ENCODE measurements at regions not wholly inside any gene's neighbourhood (a gene's known extent, or its start where the extent isn't known, plus 50 kb on each side); places are given as distances from the start of the nearest gene placed in this dataset.

DNA sequence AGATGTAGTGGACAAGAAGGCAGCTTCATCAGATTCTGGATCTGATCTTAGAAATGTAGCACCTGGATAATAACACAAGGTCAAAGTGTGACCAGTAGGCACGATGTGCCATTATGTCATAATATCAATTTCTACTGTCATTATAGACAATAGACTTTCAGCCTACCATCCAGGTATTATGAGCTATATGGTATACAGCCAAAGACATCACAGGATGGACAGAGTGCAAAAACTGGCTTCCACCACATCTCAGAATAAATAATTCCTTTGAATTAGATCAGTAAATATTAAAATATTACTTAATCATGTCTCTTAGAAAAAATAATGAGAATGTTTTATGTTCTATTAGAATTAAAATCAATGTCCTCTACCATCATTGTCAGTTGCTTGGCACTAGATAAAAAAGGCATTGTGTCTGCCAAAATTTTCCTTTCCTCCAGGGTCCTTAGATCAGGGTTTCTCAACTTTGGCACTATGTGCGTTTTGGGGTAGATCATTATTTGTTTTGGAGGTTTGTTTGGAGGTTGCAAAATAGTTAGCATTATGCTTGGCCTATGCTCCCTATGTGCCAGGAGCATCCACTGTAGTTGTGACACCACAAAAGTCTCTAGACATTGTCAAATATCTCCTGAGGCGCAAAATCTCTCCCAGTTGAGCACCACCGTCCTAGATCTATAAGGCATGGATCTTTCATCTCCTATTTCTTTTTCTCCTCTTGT, 86.7 kb upstream of the NRIP1 start:
- no peak for DNase-seq

DNA sequence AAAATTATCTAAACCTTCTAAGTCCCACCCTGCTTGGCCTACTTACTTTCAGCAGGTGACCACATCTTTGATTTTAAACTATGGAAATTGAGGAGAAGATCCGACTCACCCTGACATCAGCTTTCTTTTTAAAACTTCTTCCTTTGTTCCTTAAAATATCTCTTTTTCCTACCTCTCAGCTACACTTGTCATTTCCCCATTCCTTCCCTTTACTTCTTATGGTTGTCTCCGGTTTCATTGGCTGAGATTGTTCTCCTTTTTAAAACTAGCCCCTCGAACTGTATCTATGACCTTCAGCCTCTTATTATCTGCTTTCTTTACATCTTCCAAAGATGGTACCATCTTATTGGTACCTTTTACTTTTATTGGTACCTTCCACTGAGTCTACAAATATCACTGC, 87.8 kb upstream of the NRIP1 start:
- DNase-seq, result no peak

DNA sequence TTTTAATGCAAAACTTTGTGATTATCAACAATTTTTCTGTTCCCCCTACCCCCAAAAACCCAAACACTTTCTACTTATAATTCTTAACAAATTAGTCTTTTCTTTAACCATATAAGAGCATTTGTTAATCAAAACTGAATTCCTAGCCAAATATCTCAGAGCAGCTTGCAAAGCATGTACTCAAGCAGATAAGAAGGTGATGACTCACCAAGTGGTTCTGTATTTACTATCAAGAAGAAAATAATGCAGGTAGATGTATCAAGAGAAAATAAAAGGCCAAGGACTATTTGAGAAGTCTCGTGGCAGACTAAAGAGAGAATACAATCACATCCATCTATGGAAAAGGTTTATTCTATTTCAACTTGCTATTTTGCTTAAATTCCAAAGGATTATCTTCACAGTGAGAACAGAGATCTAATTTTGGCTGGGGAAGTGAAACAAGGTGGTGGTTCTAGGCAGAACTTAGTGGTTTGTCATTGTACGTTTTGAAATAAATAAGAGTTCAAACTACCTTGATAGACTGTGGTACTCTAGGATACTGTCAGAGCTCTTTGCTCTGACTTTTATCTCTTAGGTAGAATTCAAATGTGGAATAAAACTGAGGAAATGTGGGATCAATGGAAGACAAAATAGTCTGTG, 94.7 kb upstream of the NRIP1 start:
- no peak for DNase-seq

DNA sequence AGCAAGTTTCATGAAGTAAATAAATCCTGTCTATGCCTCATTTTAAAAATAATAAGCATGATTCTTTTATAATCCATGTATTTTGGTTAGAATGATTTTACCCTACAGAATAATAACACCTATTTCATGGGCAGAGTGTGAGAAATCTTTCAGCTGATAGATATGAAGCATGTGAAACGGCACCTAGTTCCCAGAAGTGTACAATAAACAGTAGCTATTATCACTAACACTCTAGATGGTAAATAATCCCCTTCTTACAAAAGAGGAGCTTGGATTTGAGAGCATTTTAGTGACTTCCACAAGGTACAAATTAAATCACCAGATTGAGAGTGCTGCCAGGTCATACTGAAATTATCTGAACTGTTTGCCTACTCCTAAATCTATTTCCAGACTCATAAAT, 95.3 kb upstream of the NRIP1 start:
- no peak for DNase-seq

DNA sequence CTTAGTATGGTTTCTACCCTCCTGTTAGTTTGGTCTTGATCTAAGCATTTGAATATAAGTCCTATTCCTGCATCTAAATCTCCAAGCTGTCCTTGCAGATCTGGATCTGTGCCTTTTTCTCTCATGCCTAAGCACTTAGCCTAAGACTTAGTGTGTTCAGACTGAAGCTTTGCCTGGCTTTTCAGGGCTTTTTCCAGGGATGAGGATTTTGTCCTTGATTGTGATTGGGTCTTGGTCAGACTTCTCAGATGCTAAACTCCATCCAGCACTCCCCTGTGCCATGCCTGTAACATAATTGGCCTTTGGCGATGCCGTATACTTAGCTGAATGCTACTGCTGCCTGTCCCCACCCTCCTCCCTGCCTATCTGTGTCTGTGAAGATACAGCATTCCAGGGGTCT, 98.1 kb upstream of the NRIP1 start:
- no peak for DNase-seq

DNA sequence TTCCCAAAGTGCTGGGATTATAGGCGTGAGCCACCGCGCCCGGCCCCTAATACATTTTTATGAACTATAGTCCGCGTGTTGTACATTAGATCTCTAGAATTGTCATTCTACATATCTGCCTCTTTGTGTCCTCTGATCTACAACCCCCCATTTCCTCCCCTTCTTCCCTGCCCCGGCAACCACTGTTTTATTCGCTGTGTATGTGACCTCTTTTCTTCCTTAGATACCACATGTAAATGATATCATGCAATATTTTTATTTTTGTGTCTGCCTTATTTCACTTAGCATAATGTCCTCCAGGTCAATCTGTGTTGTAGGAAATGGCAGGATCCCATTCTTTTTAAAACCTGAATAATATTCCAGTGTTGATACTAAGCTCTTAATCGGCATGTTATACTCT, 99.5 kb upstream of the NRIP1 start:
- DNase-seq, result no peak

DNA sequence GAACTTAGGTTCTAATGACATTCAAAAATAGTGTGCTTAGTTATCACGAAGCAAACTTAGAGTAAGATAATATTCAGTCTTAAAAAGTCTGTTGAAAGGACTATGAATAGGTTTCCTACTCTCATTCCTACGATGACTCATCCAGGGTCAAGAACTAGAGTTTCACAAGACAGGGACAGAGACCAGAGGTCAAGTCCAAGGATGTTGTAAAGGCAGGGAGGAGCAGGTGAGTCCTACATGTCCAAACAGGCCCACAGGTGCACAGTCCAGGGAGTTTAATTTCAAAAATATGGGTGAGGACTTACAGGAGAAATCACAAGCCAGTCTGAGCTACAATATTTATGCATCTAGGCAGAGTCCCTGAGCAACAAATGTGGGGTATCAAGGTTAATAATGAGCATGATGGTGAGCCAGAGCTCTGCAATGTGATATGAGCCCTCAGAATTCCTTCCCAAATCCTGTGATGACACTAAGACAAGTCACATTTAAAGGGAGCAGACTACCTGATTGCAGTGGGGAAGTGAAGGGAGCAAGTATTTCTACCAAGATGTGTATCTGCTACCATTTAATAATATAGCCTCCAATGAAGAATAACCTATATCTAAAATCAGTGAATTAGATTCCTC, 100.0 kb upstream of the NRIP1 start:
- DNase-seq, result no peak

DNA sequence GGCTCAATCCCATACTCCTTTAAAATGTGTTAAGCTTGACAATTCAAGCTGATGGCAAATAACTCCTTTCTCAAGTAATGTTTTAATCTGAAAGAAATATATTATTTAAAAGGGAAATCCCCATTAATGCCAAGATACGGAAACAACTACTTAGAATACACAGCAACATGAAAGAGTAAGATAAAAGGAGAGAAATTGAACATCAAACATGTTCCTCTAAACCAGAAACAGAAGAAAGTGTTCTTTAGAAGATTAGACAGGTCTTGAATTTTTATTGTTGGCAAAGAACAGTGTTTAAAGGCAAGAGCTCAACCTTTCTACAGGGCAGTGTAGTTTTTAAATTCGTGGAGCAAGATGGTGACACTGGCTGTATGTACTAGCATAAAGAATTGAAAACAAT, 105.8 kb upstream of the NRIP1 start:
- DNase-seq, result no peak

DNA sequence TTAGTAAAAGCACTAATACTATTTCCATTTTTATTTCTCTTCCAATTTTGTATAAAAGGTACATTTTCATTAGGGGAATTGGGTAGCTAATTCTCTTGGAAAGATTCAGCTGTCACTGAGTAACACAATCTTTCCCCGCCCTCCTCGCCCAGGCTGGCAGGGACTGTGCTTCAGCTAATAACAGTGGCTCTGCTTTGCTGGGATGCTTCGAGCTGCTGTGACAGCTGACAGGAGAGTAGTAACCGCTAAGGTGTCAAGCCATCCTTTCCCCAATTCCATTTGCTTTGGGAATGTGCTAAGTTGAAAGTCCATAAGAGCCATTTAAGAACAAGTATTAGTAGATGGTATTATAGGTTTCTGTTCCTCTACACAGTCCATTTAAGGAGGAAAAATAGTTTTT, 106.7 kb upstream of the NRIP1 start:
- DNase-seq, result no peak

DNA sequence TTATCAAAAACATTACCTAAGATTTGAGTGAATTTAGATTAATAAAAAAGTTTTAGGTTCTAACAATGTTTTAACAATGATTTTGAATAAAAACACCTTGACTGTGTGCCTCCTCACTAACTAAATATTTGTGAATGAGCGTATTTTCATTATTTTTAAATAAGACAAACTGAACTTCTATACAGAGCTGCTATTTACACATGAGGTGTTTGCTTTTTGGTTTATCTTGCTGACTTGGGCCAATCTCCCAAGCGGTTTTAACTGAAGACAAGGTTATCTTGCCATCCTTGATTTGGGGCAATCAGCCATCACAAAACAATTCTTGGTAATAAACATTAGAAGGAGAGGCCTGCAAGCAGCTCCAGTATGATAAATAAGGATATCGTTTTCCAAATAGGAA, 108.2 kb upstream of the NRIP1 start:
- no peak for DNase-seq

DNA sequence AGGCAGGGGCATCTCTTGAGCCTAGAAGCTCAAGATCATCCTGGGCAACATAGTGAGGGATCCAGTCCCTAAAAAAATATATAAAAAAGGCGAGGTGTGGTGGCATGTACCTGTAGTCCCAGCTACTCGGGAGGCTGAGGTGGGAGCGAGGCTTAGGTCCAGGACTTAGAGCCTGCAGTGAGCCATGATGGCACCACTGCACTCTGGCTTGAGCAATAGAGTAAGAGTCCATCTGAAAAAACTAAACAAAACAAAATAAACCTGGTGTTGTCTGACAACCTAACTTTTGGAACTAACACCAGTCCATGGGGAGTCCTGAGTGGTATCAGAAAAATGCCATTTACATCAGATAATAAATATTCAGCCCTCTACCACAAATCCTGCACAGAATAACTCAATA, 110.1 kb upstream of the NRIP1 start:
- DNase-seq, result no peak

DNA sequence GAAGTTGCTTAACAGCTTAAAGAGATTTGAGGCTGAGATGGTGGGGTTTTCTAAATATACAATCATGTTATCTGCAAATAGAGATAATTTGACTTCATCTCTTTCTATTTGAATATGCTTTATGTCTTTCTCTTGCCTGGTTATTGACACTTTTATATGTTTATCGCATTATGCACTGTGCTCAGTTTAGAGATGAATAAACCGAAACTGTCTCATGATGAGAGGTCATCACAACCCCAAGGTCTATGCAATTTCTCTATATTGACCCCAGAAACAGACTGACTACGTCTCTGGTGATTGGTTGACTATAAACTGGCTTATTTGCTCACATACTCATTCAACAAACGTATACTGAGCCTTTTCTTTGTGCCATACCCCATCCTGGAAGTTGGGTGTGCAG, 117.9 kb upstream of the NRIP1 start:
- no peak for DNase-seq

DNA sequence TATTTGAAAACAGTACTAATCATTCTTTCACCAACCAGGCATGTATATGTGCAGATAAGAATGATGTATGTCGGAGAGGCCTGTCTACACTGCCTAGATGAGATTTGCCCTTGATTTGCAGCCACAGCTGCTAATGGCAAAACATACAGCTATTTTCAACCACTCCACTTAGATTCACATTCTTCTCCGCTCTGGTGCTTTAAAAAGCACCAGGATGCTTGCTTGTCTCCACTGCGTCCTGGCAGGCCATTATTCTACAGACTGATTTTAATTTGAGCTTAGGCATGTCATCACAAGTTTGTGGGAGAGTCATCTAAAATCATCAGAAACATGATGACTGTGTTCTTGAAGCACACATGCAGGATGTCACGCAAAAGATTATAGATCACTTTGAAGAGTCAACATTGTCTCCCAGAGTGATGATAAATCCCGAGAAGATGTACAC, 119.0 kb upstream of the NRIP1 start:
- no peak for DNase-seq

DNA sequence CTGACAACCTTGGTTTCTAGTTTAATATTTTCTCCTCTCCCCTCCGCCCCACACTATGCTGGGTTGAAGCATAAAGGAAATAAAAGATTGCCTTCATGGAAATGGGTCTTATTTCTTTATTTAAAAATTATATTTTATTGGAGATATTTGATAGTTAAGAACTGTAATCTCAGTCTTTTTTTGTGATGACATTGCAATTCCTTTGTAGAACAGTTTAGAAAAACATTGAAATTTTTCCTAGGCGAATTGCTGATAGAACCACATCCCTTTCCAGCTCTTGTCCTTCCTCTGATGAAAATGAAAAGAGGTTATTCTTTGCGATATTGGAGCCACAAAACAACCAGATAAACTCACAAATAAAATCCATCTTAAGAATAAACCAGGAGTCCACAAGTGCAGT, 125.6 kb upstream of the NRIP1 start:
- DNase-seq, result no peak

DNA sequence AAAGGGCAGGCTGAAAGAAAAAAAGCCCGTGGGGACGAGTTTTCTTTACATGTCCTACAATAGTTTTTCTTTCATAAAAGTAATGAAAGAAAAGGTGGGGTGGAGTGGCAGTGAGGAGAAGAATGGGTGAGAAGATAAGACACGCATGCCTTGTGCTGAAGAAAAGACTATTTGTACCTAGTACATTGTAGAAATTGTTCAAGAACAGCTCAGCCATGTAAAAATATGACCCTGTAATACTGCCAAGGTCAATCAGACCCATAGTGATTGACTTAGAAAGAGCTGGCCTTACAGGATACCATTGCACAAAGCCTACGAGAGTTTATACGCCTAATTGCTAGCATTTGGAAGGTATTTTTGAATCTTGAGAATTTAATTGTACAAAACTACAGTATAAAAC, 126.0 kb upstream of the NRIP1 start:
- DNase-seq, result no peak

DNA sequence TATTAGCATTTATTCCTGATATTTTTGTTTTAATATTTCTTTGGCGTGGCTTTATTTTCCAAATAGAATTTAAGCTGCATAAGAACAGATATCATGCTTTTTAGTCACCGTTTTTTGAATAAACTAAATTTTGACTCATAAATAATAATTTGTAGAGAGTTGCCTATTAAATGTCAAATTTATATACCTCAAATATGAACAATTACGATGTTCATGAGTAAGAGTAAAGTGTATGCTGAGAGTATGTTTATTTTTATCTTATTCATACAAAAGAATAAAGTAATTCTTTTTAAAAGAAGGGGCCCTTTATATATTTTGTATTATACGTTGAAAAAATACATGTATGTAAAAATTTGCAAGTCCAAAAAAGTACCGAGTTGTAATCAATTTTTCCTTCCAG, 126.5 kb upstream of the NRIP1 start:
- DNase-seq, result no peak

DNA sequence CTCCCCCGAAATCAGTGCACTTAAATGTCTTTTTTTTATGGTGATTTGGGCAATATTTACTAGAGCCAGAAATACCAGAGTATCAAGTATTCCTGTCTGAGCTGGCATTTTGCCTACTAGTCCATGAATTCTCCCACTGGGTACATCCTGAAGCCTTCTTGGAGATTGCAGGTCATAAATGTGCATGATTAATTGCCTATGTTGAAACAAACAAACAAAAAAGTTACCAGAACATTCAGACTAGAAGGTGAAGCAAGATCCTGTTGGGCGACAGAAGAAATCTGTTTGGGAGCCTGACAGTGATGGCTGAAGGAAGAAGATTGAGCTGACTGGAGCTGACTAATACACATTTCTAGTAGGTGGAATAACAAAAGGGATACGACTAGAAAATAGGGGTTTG, 127.4 kb upstream of the NRIP1 start:
- peak; percentile 8 for DNase-seq

DNA sequence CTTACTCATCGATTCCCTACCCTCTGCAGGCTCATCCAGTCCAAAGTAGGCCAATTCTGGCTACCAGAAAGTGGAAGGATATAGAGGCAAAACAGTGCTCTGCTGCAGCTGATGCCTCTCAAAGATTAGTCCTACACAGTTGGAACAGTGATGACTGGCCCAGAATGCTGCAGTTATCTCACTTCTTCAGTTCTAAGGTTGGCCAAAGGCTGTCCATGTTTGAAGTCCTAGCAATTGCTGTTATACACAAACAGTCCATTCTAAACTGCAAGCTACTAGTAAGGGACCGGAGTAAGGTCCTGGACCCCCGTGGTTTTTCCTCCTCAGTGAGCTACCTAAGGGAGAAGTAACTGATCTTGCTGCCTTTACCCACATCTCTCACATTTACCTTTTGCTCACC, 129.1 kb upstream of the NRIP1 start:
- DNase-seq, result no peak

DNA sequence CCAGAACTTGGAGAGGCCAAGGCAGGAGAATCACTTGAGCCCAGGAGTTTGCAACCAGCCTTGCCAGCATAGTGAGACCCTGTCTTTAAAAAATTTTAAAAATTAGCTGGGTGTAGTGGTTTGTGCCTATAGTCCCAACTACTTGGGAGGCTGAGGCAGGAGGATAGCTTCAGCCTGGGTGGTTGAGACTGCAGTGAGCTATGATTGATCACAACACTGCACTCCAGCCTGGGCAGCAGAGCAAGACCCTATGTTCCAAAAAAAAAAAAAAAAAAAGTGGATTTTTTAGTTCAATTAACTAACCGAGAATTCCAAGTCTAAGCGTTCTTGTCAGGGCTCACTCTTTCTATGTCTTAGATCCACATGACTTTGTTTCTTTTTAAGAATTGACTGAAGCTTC, 130.3 kb upstream of the NRIP1 start:
- DNase-seq, result no peak

DNA sequence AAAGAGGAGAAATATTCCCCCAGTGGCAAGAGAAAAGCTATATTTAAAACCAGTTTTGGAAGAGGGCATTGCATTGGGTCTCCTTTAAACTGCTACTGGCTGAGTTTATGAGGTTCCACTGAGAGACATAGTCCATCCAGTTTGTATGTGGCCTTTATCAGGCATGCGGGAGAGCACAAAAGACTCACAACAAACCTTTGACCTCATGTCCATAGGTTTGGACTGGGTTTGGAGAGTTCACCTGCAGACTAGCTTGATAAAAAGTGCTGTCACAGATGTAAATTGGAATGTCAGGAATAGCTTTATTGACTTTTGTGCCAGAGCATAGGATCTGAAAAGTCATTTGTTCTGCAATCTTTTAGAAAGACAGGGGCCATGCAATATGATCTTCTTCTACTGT, 131.0 kb upstream of the NRIP1 start:
- no peak for DNase-seq

DNA sequence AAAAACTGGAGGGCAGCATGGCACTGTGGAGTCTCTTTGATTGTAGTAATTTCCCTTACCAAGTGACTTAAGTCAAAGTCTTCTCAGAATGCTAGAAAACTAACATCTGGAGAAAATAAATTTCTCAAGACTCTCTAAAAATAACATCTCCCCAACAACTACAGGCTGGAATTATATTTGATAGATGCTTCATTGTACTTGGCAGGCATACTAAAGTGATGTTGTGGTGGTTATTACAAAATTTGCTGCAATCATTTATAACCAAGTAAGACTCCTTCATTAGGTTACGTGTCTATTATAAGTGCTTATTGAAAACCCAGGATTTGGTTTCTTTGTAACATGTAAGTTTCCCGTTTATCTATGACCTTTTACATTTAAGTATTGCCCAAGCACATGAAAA, 132.9 kb upstream of the NRIP1 start:
- no peak for DNase-seq

DNA sequence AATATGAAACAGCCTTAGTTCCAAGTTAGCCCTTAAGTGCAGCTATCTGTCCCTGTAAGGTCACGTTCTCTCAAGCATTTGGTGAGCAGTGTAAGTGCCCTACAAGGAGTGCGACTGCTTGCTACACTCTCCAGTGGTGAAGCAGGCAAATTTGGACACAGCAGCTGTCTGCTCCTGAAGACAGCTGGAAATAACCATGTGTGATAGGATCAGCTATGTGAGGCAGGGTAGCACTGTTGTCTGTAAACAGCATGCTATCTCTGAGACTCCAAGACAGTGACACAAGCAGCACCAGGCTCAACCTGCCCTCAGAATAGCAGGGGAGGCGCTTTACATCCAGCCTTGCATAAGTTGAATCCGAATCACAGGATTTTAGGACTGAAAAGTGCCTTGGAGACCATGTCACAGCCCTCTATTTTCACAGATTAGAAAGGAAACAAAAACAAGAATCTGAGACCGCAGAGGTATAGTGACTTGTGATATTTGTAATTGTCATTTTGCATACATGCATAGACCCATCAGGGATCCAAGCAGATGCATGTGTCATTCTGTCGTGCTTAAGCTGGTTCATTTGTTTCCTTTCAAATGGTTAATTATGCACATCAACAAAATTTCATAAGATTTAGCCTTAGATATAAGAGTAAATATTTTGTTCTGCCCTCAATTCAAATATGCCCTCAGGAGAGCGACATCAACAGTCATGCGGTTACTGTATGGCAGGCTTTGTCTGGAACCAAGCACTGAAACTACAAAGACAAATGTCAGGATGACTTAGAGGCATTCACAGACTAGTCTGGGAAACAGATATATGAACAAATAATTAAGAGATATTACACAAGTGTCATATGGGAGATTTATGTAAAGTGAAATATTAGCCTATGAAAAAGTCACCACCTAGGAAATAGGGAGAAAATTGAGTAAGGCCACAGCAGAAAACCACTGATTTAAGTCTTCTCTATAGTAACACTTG, 134.9 kb upstream of the NRIP1 start:
- no peak for DNase-seq

DNA sequence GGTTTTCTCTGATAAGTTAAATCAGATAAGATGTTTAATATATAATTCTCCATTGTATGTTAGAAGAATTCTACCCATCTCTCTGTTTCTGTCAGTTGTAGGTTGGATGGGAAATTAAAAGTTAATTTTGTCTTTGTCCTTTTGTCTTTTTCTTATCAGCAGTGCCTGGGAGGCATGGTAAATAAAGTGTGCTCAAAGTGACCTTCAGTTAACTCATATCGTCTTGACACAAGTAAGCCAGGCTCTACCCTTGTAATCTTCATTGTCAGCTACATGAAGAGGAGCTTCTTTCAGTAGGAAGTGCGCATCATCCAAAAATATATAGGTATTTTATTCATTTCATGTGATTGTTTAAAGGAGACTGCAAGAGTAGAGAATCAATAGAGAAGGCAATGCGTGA, 138.9 kb upstream of the NRIP1 start:
- DNase-seq, result no peak
